Dedifferentiated amniotic fluid mesenchymal stem cell (primary cell): ENCODE measurements at regions not wholly inside any gene's neighbourhood (a gene's known extent, or its start where the extent isn't known, plus 50 kb on each side); places are given as distances from the start of the nearest gene placed in this dataset.
A peak's percentile ranks its signal among the peaks of the same experiment; 100 is the strongest.
"Not testable (repeated sequence)": the region's sequence is repeated elsewhere in the genome, so short reads cannot be mapped to it uniquely, and the experiment has no call there.

Experiments used
- DNase-seq: peaks from one replicate; pipeline ENCODE4 v3.0.0-alpha.2; 2016; ENCODE audit errors: extremely low spot score

GRCh38 chr5:169531631-169532030, 51.9 kb upstream of the SPDL1 start:
- DNase-seq: no peak

GRCh38 chr5:169527863-169528262, 55.7 kb upstream of the SPDL1 start:
- no peak for DNase-seq

- DNase-seq: no peak
Measured at GRCh38 chr5:169527066-169527465, 56.5 kb upstream of the SPDL1 start.

- no peak for DNase-seq
Measured at GRCh38 chr5:169522851-169523250, 60.7 kb upstream of the SPDL1 start.

- DNase-seq: no peak
Measured at GRCh38 chr5:169521366-169521983, 62.1 kb upstream of the SPDL1 start.

- DNase-seq: no peak
Measured at GRCh38 chr5:169519358-169519757, 64.2 kb upstream of the SPDL1 start.

GRCh38 chr5:169518779-169519178, 64.8 kb upstream of the SPDL1 start:
- DNase-seq: not testable (repeated sequence)

- no peak for DNase-seq
Measured at GRCh38 chr5:169512385-169512784, 71.2 kb upstream of the SPDL1 start.

GRCh38 chr5:169511708-169512107, 71.9 kb upstream of the SPDL1 start:
- DNase-seq: no peak

- no peak for DNase-seq
Measured at GRCh38 chr5:169507051-169507450, 76.5 kb upstream of the SPDL1 start.

- no peak for DNase-seq
Measured at GRCh38 chr5:169503886-169504285, 79.7 kb upstream of the SPDL1 start.

GRCh38 chr5:169499990-169500505, 83.5 kb upstream of the SPDL1 start:
- no peak for DNase-seq

- DNase-seq: no peak
Measured at GRCh38 chr5:169496878-169497277, 86.7 kb upstream of the SPDL1 start.

- no peak for DNase-seq
Measured at GRCh38 chr5:169494941-169495548, 88.5 kb upstream of the SPDL1 start.

GRCh38 chr5:169494383-169494935, 89.1 kb upstream of the SPDL1 start:
- DNase-seq: no peak

GRCh38 chr5:169474226-169474625, 109.3 kb upstream of the SPDL1 start:
- DNase-seq: no peak

GRCh38 chr5:169472544-169472943, 111.0 kb upstream of the SPDL1 start:
- no peak for DNase-seq

- no peak for DNase-seq
Measured at GRCh38 chr5:169471021-169471420, 112.6 kb upstream of the SPDL1 start.

- no peak for DNase-seq
Measured at GRCh38 chr5:169467041-169467771, 116.4 kb upstream of the SPDL1 start.

GRCh38 chr5:169460896-169461295, 122.7 kb upstream of the SPDL1 start:
- DNase-seq: no peak

- no peak for DNase-seq
Measured at GRCh38 chr5:169460123-169460522, 123.5 kb upstream of the SPDL1 start.

- no peak for DNase-seq
Measured at GRCh38 chr5:169458221-169458620, 125.4 kb upstream of the SPDL1 start.

- DNase-seq: peak; percentile 73
Measured at GRCh38 chr5:169450464-169450863, 133.1 kb upstream of the SPDL1 start.
